ENCODE measurements at regions not wholly inside any gene's neighbourhood (a gene's known extent, or its start where the extent isn't known, plus 50 kb on each side); places are given as distances from the start of the nearest gene placed in this dataset.

DNA sequence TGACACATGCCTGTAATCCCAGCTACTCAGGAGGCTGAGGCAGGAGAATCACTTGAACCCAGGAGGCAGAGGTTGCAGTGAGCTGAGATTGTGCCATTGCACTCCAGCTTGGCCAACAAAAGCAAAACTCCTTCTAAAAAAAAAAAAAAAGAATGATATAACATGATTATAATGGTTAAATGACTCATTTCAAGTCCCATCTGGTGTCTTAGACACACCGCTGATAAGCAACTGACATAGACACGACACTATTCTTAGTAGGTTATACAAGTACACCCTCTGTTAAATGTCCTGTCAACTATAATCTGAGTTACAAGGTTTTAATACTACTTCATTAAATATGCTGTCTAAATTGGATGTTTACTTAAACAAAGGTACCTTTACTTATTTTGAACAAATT, 405.3 kb upstream of the CLINT1 start:
- TF ChIP-seq EZH2 (IDR thresholded peaks at IDR 0.05) (no peak), POLR2AphosphoS5 (IDR thresholded peaks at IDR 0.05; ENCODE audit: borderline replicate concordance, low read depth, low read length) (no peak)

All from SK-N-MC (cell line).